GM12878 (cell line): ENCODE measurements at regions not wholly inside any gene's neighbourhood (a gene's known extent, or its start where the extent isn't known, plus 50 kb on each side); places are given as distances from the start of the nearest gene placed in this dataset.

Source experiments
- ATAC-seq: fragments of 200-7000 bp; cut with Tn5 transposase; 3 replicates; pipeline ENCODE4 v1.9.1; 2020; ENCODE audit warnings: mild to moderate bottlenecking, moderate library complexity
- BruUV-seq: library from RNA; stranded (reverse); fragments of 400-500 nt; replicated peaks from 2 replicates; lab custom pipeline; 2021; lab: Mats Ljungman, UMichigan
- CTCF ChIA-PET: fragments of 300-600 bp; sonication (Branson Sonifier 250); formaldehyde crosslinking; extraction: SDS; loops from one replicate; lab custom pipeline; 2021; ENCODE audit warnings: inconsistent platforms; lab: Yijun Ruan, JAX
- POLR2A ChIA-PET: fragments of 350-600 bp; formaldehyde crosslinking; extraction: SDS; loops from one replicate; lab custom pipeline; 2021; ENCODE audit warnings: inconsistent platforms; lab: Charles Lee
- RAD21 ChIA-PET: fragments of 300-600 bp; sonication (Branson Sonifier 250); formaldehyde crosslinking; loops from one replicate; lab custom pipeline; 2023; ENCODE audit warnings: antibody characterized with exemption; ENCODE audit not compliant: unreplicated experiment; lab: Charles Lee
- SMC1A ChIA-PET: fragments of 300-600 bp; sonication (Branson Sonifier 250); formaldehyde crosslinking; loops from one replicate; lab custom pipeline; 2023; ENCODE audit not compliant: unreplicated experiment, uncharacterized antibody; lab: Charles Lee
- DNase-seq: peaks from one replicate; pipeline ENCODE4 v3.0.0-alpha.2; 2011; ENCODE audit warnings: low read depth, low spot score
- FAIRE-seq: peaks from 3 replicates; lab custom pipeline; 2011; peaks lifted over from hg19 to GRCh38; lab: Jason Lieb, UNC
- H2AFZ ChIP-seq: 2 replicates; pipeline ENCODE4 v1.6.0; 2011; ENCODE audit warnings: low read depth, low read length, control low read depth; ENCODE audit not compliant: control insufficient read depth
- H3K27ac ChIP-seq: 2 replicates; pipeline ENCODE4 v1.5.1; 2011; ENCODE audit warnings: control low read depth; ENCODE audit not compliant: control insufficient read depth, insufficient read depth
- H3K27me3 ChIP-seq, 2 experiments: replicated peaks in 1 of 2; 2 replicates each; pipeline versions ENCODE4 v1.6.0 to v1.6.1; 2011; ENCODE audit warnings: low read length in 1 of 2; ENCODE audit not compliant: control insufficient read depth in 2 of 2, insufficient read depth in 2 of 2
- H3K36me3 ChIP-seq, 2 experiments: 2 replicates each; pipeline ENCODE4 v1.5.1; 2011; ENCODE audit warnings: low read length in 1 of 2; ENCODE audit not compliant: control insufficient read depth in 2 of 2, insufficient read depth in 2 of 2
- H3K4me1 ChIP-seq: 2 replicates; pipeline ENCODE4 v1.6.1; 2011; ENCODE audit warnings: mild to moderate bottlenecking, low read length, moderate library complexity, mixed read lengths; ENCODE audit not compliant: control insufficient read depth, insufficient read depth
- H3K4me2 ChIP-seq: 2 replicates; pipeline ENCODE4 v1.6.0; 2011; ENCODE audit warnings: control low read depth; ENCODE audit not compliant: control insufficient read depth, insufficient read depth
- H3K4me3 ChIP-seq: fragments of 200-600 bp; sonication (generic); 2 replicates; pipeline ENCODE4 v1.5.1; 2016
- H3K79me2 ChIP-seq: 2 replicates; pipeline ENCODE4 v1.6.0; 2011; ENCODE audit warnings: low read length; ENCODE audit not compliant: control insufficient read depth, insufficient read depth
- H3K9ac ChIP-seq: 2 replicates; pipeline ENCODE4 v1.8.0; 2011; ENCODE audit warnings: low read length, control low read depth, mixed read lengths; ENCODE audit not compliant: control insufficient read depth, insufficient read depth
- H3K9me3 ChIP-seq: replicated peaks from 3 replicates; pipeline ENCODE4 v1.5.1; 2011; ENCODE audit warnings: mild to moderate bottlenecking, low read length; ENCODE audit not compliant: control insufficient read depth, insufficient read depth
- H4K20me1 ChIP-seq: 2 replicates; pipeline ENCODE4 v1.6.0; 2011; ENCODE audit not compliant: control insufficient read depth, insufficient read depth
- CEBPB ChIP-seq, 2 experiments: fragments of 150-350 bp in 1 of 2; IDR thresholded peaks; 2 replicates each; pipeline ENCODE4 v1.6.1; 2012 to 2014; ENCODE audit warnings: low read depth in 2 of 2, low read length in 2 of 2, borderline replicate concordance in 1 of 2, inconsistent platforms in 1 of 2
- CHD2 ChIP-seq: IDR thresholded peaks from 2 replicates; pipeline ENCODE4 v1.6.1; 2011; ENCODE audit warnings: low read depth, low read length, improper control_type of control experiment, borderline replicate concordance
- CREB1 ChIP-seq: IDR thresholded peaks from 2 replicates; pipeline ENCODE4 v1.6.1; 2012; ENCODE audit warnings: low read depth, mild to moderate bottlenecking, inconsistent platforms
- CUX1 ChIP-seq: IDR thresholded peaks from 2 replicates; pipeline ENCODE4 v1.6.1; 2012; ENCODE audit warnings: improper control_type of control experiment, low read depth, low read length; ENCODE audit not compliant: insufficient replicate concordance
- HDAC2 ChIP-seq: fragments of 200-600 bp; sonication (generic); IDR thresholded peaks from 2 replicates; pipeline ENCODE4 v1.6.1; 2017
- MLLT1 ChIP-seq: fragments of 450-650 bp; IDR thresholded peaks from 2 replicates; pipeline ENCODE4 v1.6.1; 2016; ENCODE audit warnings: mild to moderate bottlenecking
- NFYA ChIP-seq: IDR thresholded peaks from 2 replicates; pipeline ENCODE4 v1.6.1; 2011; ENCODE audit warnings: low read depth, mild to moderate bottlenecking, low read length, improper control_type of control experiment, borderline replicate concordance
- RELA ChIP-seq: fragments of 450-650 bp; IDR thresholded peaks from 2 replicates; pipeline ENCODE4 v1.8.0; 2014; ENCODE audit warnings: borderline replicate concordance; ENCODE audit not compliant: partially characterized antibody
- RUNX3 ChIP-seq: IDR thresholded peaks from 2 replicates; pipeline ENCODE4 v1.6.1; 2012; ENCODE audit warnings: low read length, inconsistent platforms
- SMAD1 ChIP-seq: fragments of 450-650 bp; IDR thresholded peaks from 2 replicates; pipeline ENCODE4 v1.6.1; 2018; ENCODE audit warnings: mild to moderate bottlenecking, low read depth; ENCODE audit not compliant: partially characterized antibody
- ZNF207 ChIP-seq: fragments of 450-650 bp; IDR thresholded peaks from 2 replicates; pipeline ENCODE4 v1.6.1; 2014; ENCODE audit warnings: antibody characterized with exemption, mild to moderate bottlenecking, borderline replicate concordance
- WGBS: methylation state at CpG from one replicate; pipeline ENCODE4 v1.1.6; 2016; ENCODE audit warnings: low lambda C conversion rate; ENCODE audit not compliant: insufficient replicate concordance, insufficient coverage; ENCODE audit errors: missing lambda C conversion rate; 5-methylcytosine and 5-hydroxymethylcytosine counted together
- in situ Hi-C: fragments of 300-500 bp; cut with MboI; formaldehyde crosslinking; loops from 9 replicates; pipeline ENCODE4 v1.14.3; 2018; ENCODE audit warnings: mixed read lengths
- intact Hi-C: fragments of 100-400 bp; cut with micrococcal nuclease; formaldehyde crosslinking; loops from one replicate; pipeline ENCODE4 v1.14.2; 2022; ENCODE audit not compliant: unreplicated experiment
- TF ChIP-seq, protein P1 (sequence below): fragments of 450-650 bp; IDR thresholded peaks from 2 replicates; pipeline ENCODE4 v1.6.1; 2017; ENCODE audit warnings: mild to moderate bottlenecking, low read depth, inconsistent platforms; ENCODE audit not compliant: poor library complexity, severe bottlenecking

- TF ChIP-seq NFYA: no peak
These were observed 143.8 kb downstream of the ERMARD start (continued) for GRCh38 chr6:169895000-169895759.

DNA sequence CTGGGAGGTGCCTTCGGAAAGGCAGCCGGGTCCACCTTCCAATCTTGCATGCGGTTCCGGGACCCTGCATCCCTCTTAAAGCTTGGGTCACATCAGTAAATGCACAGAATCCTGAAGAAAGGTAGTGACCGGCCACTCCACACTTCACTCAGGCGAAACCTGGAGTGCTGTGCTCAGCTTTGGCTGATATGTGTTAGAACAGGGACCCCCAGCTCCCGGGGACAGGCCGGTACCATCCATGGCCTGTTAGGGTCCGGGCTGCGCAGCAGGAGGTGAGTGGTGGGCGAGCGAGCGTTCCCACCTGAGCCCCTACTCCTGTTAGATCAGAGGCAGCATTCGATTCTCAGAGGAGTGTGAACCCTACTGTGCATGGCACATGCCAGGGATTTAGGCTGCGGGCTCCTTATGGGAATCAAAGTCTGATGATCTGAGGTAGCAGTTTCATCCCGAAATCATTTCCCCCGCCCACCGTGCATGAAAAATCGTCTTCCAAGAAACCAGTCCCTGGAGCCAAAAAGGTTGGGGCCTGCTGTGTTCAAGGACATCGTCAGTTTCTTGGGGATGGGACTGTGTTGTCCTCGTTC is 143.0 kb downstream of the ERMARD start:
- peaks cover 1% of the 10 kb centered on the region; the same call in 1 of the 3 replicates for H3K9me3 ChIP-seq
- ChIA-PET POLR2A (no interaction called here), RAD21 (no interaction called here), SMC1A (no interaction called here), CTCF (no interaction called here)
- H3K36me3 ChIP-seq: no peaks in the 10 kb centered on the region
- no peak for TF ChIP-seq HDAC2
- TF ChIP-seq RUNX3: no peak
- TF ChIP-seq MLLT1: no peak
- TF ChIP-seq CEBPB (IDR thresholded peaks at IDR 0.05; ENCODE audit: borderline replicate concordance in 1 of 2, low read depth in 2 of 2, low read length in 2 of 2): no peak
- no peak for TF ChIP-seq RELA
- TF ChIP-seq SMAD1: no peak
- TF ChIP-seq ZNF207: no peak
- TF ChIP-seq, protein P1, sequence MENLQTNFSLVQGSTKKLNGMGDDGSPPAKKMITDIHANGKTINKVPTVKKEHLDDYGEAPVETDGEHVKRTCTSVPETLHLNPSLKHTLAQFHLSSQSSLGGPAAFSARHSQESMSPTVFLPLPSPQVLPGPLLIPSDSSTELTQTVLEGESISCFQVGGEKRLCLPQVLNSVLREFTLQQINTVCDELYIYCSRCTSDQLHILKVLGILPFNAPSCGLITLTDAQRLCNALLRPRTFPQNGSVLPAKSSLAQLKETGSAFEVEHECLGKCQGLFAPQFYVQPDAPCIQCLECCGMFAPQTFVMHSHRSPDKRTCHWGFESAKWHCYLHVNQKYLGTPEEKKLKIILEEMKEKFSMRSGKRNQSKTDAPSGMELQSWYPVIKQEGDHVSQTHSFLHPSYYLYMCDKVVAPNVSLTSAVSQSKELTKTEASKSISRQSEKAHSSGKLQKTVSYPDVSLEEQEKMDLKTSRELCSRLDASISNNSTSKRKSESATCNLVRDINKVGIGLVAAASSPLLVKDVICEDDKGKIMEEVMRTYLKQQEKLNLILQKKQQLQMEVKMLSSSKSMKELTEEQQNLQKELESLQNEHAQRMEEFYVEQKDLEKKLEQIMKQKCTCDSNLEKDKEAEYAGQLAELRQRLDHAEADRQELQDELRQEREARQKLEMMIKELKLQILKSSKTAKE: no peak
- no peak for TF ChIP-seq CREB1
- no peak for TF ChIP-seq CHD2
- no peak for TF ChIP-seq CUX1
- in situ Hi-C loops (no loop called here), intact Hi-C loops (no loop called here)
- no peak overlapping the region for H3K4me3 ChIP-seq
- H3K4me2 ChIP-seq: no peak overlapping the region
- H3K27ac ChIP-seq: no peak overlapping the region
- H4K20me1 ChIP-seq: no peaks in the 10 kb centered on the region
- H2AFZ ChIP-seq: no peak overlapping the region
- FAIRE-seq: no peak
- no peaks in the 10 kb centered on the region for H3K27me3 ChIP-seq
- H3K9ac ChIP-seq: no peak overlapping the region
- WGBS: 52% methylated on average over 21 of the region's 21 CpGs
- no peak for DNase-seq
- BruUV-seq: no TSS peak
- H3K4me1 ChIP-seq: no peaks in the 10 kb centered on the region
- H3K79me2 ChIP-seq: no peaks in the 10 kb centered on the region
- ATAC-seq: no peak
